ENCODE measurements at regions not wholly inside any gene's neighbourhood (a gene's known extent, or its start where the extent isn't known, plus 50 kb on each side); places are given as distances from the start of the nearest gene placed in this dataset.

GRCh38 chr10:4024516-4025245 is 239.7 kb upstream of the KLF6 start:
- H3K4me3 ChIP-seq (replicated peaks in 1 of 3; ENCODE audit: insufficient read depth in 1 of 3, low read depth in 1 of 3, low read length in 3 of 3): no peak overlapping the region
- CTCF ChIA-PET: no interaction called here
- intact Hi-C loops (cut with micrococcal nuclease) (no loop called here), dilution Hi-C loops (cut with MboI; ENCODE audit: extremely low pct_ligation_motif_present, low sequenced_read_pairs) (no loop called here)
- DNase-seq (ENCODE audit: low read depth, low spot score) (peak; percentile 31), FAIRE-seq (no peak)
- POLR2A ChIA-PET: no interaction called here
- no peaks in the 10 kb centered on the region for H4K20me1 ChIP-seq (replicated peaks; ENCODE audit: control insufficient read depth, extremely low read depth, insufficient read depth, low read length)
- H3K4me1 ChIP-seq (ENCODE audit: control insufficient read depth, extremely low read depth, insufficient read depth, low read length): no peaks in the 10 kb centered on the region
- no peak overlapping the region for H2AFZ ChIP-seq (ENCODE audit: low read depth, low read length)
- no TSS peak for BruUV-seq (replicated peaks)
- no peak overlapping the region for H3K9ac ChIP-seq (replicated peaks; ENCODE audit: extremely low read depth, insufficient read depth, low read length)
- H3K9me1 ChIP-seq (replicated peaks; ENCODE audit: control insufficient read depth, extremely low read depth, insufficient read depth, low read length): no peaks in the 10 kb centered on the region
- H3K27me3 ChIP-seq (ENCODE audit: control insufficient read depth in 2 of 2, insufficient read depth in 2 of 2, low read length in 2 of 2): no peaks in the 10 kb centered on the region
- no peaks in the 10 kb centered on the region for H3K9me3 ChIP-seq (replicated peaks; ENCODE audit: control insufficient read depth, insufficient read depth, low read length)
- no peak overlapping the region for H3K27ac ChIP-seq (ENCODE audit: insufficient read depth, low read depth, low read length)
- TF ChIP-seq POLR2AphosphoS5 (IDR thresholded peaks at IDR 0.05; ENCODE audit: insufficient read depth, low read depth, low read length) (no peak), MYC (IDR thresholded peaks at IDR 0.05; ENCODE audit: low read depth, low read length) (no peak), EZH2 (IDR thresholded peaks at IDR 0.05; ENCODE audit: borderline replicate concordance, low read depth, low read length, severe bottlenecking) (no peak), GATA2 (IDR thresholded peaks at IDR 0.05; ENCODE audit: insufficient read depth, insufficient read length, low read depth, low read length) (no peak), FOS (IDR thresholded peaks at IDR 0.05; ENCODE audit: borderline replicate concordance, insufficient read depth, low read length) (no peak), POLR2A (IDR thresholded peaks at IDR 0.05; ENCODE audit: low read depth, low read length) (no peak), JUN (IDR thresholded peaks at IDR 0.05; ENCODE audit: borderline replicate concordance, insufficient read depth, insufficient read length, low read depth) (no peak), MAX (IDR thresholded peaks at IDR 0.05; ENCODE audit: insufficient read depth, insufficient read length) (no peak), CTCF (IDR thresholded peaks at IDR 0.05; ENCODE audit: extremely low read depth in 1 of 2, insufficient read depth in 1 of 2, low read depth in 1 of 2, low read length in 2 of 2) (no peak)
- no peaks in the 10 kb centered on the region for H3K36me3 ChIP-seq (ENCODE audit: control insufficient read depth in 2 of 2, extremely low read depth in 1 of 2, insufficient read depth in 2 of 2, low read length in 2 of 2)
- no peaks in the 10 kb centered on the region for H3K79me2 ChIP-seq (ENCODE audit: control insufficient read depth, insufficient read depth, low read length)
- H3K4me2 ChIP-seq (ENCODE audit: insufficient read depth, low read length): no peak overlapping the region
